Epithelial cell of prostate (primary cell): ENCODE measurements at regions not wholly inside any gene's neighbourhood (a gene's known extent, or its start where the extent isn't known, plus 50 kb on each side); places are given as distances from the start of the nearest gene placed in this dataset.

Experiments used
- DNase-seq: peaks from one replicate; pipeline ENCODE4 v3.0.0-alpha.2; 2011; ENCODE audit warnings: low read depth, low spot score
- H3K27ac ChIP-seq: fragments of 450-650 bp; 2 replicates; pipeline ENCODE4 v1.5.1; 2017; ENCODE audit warnings: mild to moderate bottlenecking

GRCh38 chr3:106610362-106610959, 741.6 kb upstream of the CBLB start:
- DNase-seq = no peak
- H3K27ac ChIP-seq = no peak overlapping the region

- H3K27ac ChIP-seq = no peak overlapping the region
- DNase-seq = no peak
Observed at GRCh38 chr3:106611116-106611515, 742.3 kb upstream of the CBLB start.

GRCh38 chr3:106611841-106612240, 743.0 kb upstream of the CBLB start:
- no peak for DNase-seq
- no peak overlapping the region for H3K27ac ChIP-seq

- no peak overlapping the region for H3K27ac ChIP-seq
- no peak for DNase-seq
Observed at GRCh38 chr3:106616556-106616955, 747.7 kb upstream of the CBLB start.

- no peak overlapping the region for H3K27ac ChIP-seq
- no peak for DNase-seq
Observed at GRCh38 chr3:106617276-106617675, 748.5 kb upstream of the CBLB start.

- DNase-seq = no peak
- no peak overlapping the region for H3K27ac ChIP-seq
Observed at GRCh38 chr3:106620646-106621045, 751.8 kb upstream of the CBLB start.

- no peak overlapping the region for H3K27ac ChIP-seq
- DNase-seq = no peak
Observed at GRCh38 chr3:106624154-106624553, 753.1 kb upstream of the CCDC54 start.

- peak; percentile 16 for DNase-seq
- H3K27ac ChIP-seq = no peak overlapping the region
Observed at GRCh38 chr3:106628407-106628806, 748.8 kb upstream of the CCDC54 start.

GRCh38 chr3:106629215-106629832, 747.9 kb upstream of the CCDC54 start:
- no peak overlapping the region for H3K27ac ChIP-seq
- DNase-seq = no peak

GRCh38 chr3:106631373-106632108, 745.7 kb upstream of the CCDC54 start:
- no peak overlapping the region for H3K27ac ChIP-seq
- DNase-seq = no peak

- no peak for DNase-seq
- H3K27ac ChIP-seq = peak overlapping the region; percentile 43
Observed at GRCh38 chr3:106635271-106635670, 742.0 kb upstream of the CCDC54 start.

- no peak for DNase-seq
- H3K27ac ChIP-seq = peak overlapping the region; percentile 43
Observed at GRCh38 chr3:106635826-106636225, 741.4 kb upstream of the CCDC54 start.

GRCh38 chr3:106640353-106640752, 736.9 kb upstream of the CCDC54 start:
- no peak for DNase-seq
- no peak overlapping the region for H3K27ac ChIP-seq

GRCh38 chr3:106642161-106642560, 735.1 kb upstream of the CCDC54 start:
- no peak for DNase-seq
- no peak overlapping the region for H3K27ac ChIP-seq

GRCh38 chr3:106643684-106644161, 733.5 kb upstream of the CCDC54 start:
- no peak for DNase-seq
- H3K27ac ChIP-seq = no peak overlapping the region

- no peak for DNase-seq
- no peak overlapping the region for H3K27ac ChIP-seq
Observed at GRCh38 chr3:106673926-106674569, 703.2 kb upstream of the CCDC54 start.

- DNase-seq = no peak
- H3K27ac ChIP-seq = no peak overlapping the region
Observed at GRCh38 chr3:106675451-106675850, 701.8 kb upstream of the CCDC54 start.

- no peak for DNase-seq
- no peak overlapping the region for H3K27ac ChIP-seq
Observed at GRCh38 chr3:106678657-106679390, 698.4 kb upstream of the CCDC54 start.

GRCh38 chr3:106683953-106684620, 693.2 kb upstream of the CCDC54 start:
- H3K27ac ChIP-seq = peak overlapping the region; percentile 78
- DNase-seq = no peak

GRCh38 chr3:106685745-106686144, 691.5 kb upstream of the CCDC54 start:
- DNase-seq = no peak
- H3K27ac ChIP-seq = peak overlapping the region; percentile 19
